Spleen (tissue), 11 donors: ENCODE measurements at regions not wholly inside any gene's neighbourhood (a gene's known extent, or its start where the extent isn't known, plus 50 kb on each side); places are given as distances from the start of the nearest gene placed in this dataset.

Experiments used
- DNase-seq: peaks from one replicate; pipeline ENCODE4 v3.0.0-alpha.2; 2020
- H3K27ac ChIP-seq, 8 donors: fragments of 200-600 bp; sonication (generic) in 7 of 8; 1 replicate in 4 of 8; 2 replicates in 4 of 8; pipeline versions ENCODE4 v1.5.0 to v1.8.0; 2016 to 2021; ENCODE audit warnings: inconsistent platforms in 4 of 8, mild to moderate bottlenecking in 4 of 8, moderate library complexity in 1 of 8
- H3K27me3 ChIP-seq, 7 donors: fragments of 200-600 bp; sonication (generic) in 6 of 7; replicated peaks in 1 of 7; 1 replicate in 4 of 7; 2 replicates in 3 of 7; pipeline versions ENCODE4 v1.5.0 to v1.8.0; 2016 to 2021; ENCODE audit warnings: inconsistent platforms in 3 of 7, mild to moderate bottlenecking in 1 of 7
- H3K36me3 ChIP-seq, 6 donors: fragments of 200-600 bp; sonication (generic) in 5 of 6; 1 replicate in 4 of 6; 2 replicates in 2 of 6; pipeline versions ENCODE4 v1.5.0 to v1.8.0; 2016 to 2021; ENCODE audit warnings: inconsistent platforms in 2 of 6
- H3K4me1 ChIP-seq, 6 donors: fragments of 200-600 bp; sonication (generic) in 5 of 6; 1 replicate in 3 of 6; 2 replicates in 3 of 6; pipeline versions ENCODE4 v1.5.0 to v1.8.0; 2016 to 2021; ENCODE audit warnings: inconsistent platforms in 3 of 6
- H3K4me3 ChIP-seq, 8 donors: fragments of 200-600 bp; sonication (generic) in 7 of 8; 1 replicate in 4 of 8; 2 replicates in 4 of 8; pipeline versions ENCODE4 v1.5.0 to v1.8.0; 2016 to 2021; ENCODE audit warnings: inconsistent platforms in 4 of 8, mild to moderate bottlenecking in 4 of 8, moderate library complexity in 2 of 8
- H3K9me3 ChIP-seq, 8 donors: fragments of 200-600 bp; sonication (generic) in 7 of 8; 1 replicate in 4 of 8; 2 replicates in 4 of 8; pipeline versions ENCODE4 v1.5.0 to v1.8.0; 2016 to 2021; ENCODE audit warnings: inconsistent platforms in 4 of 8
- POLR2A ChIP-seq, 3 donors: fragments of 450-650 bp; IDR thresholded peaks; one replicate each; pipeline ENCODE4 v1.5.1; 2017; ENCODE audit warnings: antibody characterized with exemption in 3 of 3, mild to moderate bottlenecking in 1 of 3
- POLR2AphosphoS5 ChIP-seq, 3 donors: sonication (generic); formaldehyde crosslinking; IDR thresholded peaks; one replicate each; pipeline ENCODE4 v1.5.1; 2017; ENCODE audit warnings: antibody characterized with exemption in 3 of 3
- WGBS, 5 donors: extraction: QIAGEN DNeasy Blood & Tissue Kit in 3 of 5; methylation state at CpG; one replicate each; pipeline versions ENCODE4 v1.1.5 to v1.1.7; 2013 to 2018; 5-methylcytosine and 5-hydroxymethylcytosine counted together
- intact Hi-C: fragments of 100-400 bp; cut with DNase I; formaldehyde crosslinking; loops from one replicate; pipeline ENCODE4 v1.15.0; 2023; ENCODE audit warnings: low total_unique reads
- TF ChIP-seq, protein P1 (sequence below), 11 experiments: fragments of 200-600 bp in 7 of 11; fragments of 450-650 bp in 4 of 11; sonication (generic) in 4 of 11; IDR thresholded peaks in 8 of 11; conservative IDR thresholded peaks in 3 of 11; 1 replicate in 7 of 11; 2 replicates in 4 of 11; pipeline versions ENCODE4 v1.4.0 to v1.8.0; 2016 to 2021; ENCODE audit warnings: antibody characterized with exemption in 11 of 11, inconsistent platforms in 4 of 11, mild to moderate bottlenecking in 1 of 11
- donor health status: healthy with polysubstance abuse.
- donor health status: DM: no; HTN: no; CAD: no; lungs with moderate emphysema.
- donor health status: DM: no; HTN: no; CAD: no.
- donor health status: Bipolar disorder and iron deficiency.
- donor health status: healthy.
- donor health status: DM: no; HTN: no; CAD: no.
- donor health status: DM: yes; HTN: yes; CAD: no.

DNA sequence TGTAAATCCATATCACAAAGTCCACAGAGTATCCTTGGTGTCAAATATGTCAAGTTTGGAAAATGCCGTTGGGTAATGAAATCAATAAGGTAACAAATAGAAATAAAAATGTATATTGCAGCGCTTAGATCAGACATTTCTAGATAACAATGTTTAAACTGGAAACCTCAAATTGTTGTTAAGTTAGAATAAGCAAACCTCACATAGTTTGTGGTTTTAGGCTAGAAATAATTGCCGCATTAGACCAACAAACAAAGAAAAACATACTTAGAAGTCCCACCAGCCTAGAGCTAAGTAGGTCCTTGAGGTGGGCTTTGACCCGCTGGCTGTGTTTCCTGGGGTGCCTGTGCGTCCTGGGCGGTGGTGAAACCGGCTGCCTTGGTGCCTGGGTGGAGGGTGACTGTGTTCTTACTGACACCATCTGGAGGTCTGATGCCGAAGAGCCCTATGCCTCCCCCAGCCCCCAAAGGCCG, 71.4 kb downstream of the DACT2 start:
- H3K36me3 ChIP-seq = no peaks in the 10 kb centered on the region
- H3K9me3 ChIP-seq = no peaks in the 10 kb centered on the region
- no peak for DNase-seq
- no peak overlapping the region for H3K4me3 ChIP-seq
- 79 to 91% (median 86%) methylated on average over 9 of the region's 9 CpGs for WGBS, 5 donors
- H3K27me3 ChIP-seq = no peaks in the 10 kb centered on the region
- peaks cover 0 to 6% (median 0%) of the 10 kb centered on the region in 6 donors for H3K4me1 ChIP-seq
- intact Hi-C loops = no loop called here
- TF ChIP-seq POLR2A (IDR thresholded peaks at IDR 0.05) (no peak), POLR2AphosphoS5 (IDR thresholded peaks at IDR 0.05) (no peak)
- TF ChIP-seq, protein P1, sequence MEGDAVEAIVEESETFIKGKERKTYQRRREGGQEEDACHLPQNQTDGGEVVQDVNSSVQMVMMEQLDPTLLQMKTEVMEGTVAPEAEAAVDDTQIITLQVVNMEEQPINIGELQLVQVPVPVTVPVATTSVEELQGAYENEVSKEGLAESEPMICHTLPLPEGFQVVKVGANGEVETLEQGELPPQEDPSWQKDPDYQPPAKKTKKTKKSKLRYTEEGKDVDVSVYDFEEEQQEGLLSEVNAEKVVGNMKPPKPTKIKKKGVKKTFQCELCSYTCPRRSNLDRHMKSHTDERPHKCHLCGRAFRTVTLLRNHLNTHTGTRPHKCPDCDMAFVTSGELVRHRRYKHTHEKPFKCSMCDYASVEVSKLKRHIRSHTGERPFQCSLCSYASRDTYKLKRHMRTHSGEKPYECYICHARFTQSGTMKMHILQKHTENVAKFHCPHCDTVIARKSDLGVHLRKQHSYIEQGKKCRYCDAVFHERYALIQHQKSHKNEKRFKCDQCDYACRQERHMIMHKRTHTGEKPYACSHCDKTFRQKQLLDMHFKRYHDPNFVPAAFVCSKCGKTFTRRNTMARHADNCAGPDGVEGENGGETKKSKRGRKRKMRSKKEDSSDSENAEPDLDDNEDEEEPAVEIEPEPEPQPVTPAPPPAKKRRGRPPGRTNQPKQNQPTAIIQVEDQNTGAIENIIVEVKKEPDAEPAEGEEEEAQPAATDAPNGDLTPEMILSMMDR (IDR thresholded peaks at IDR 0.05 in 8 of 11, conservative IDR thresholded peaks at IDR 0.05 in 3 of 11) = no peak
- no peak overlapping the region for H3K27ac ChIP-seq

DNA sequence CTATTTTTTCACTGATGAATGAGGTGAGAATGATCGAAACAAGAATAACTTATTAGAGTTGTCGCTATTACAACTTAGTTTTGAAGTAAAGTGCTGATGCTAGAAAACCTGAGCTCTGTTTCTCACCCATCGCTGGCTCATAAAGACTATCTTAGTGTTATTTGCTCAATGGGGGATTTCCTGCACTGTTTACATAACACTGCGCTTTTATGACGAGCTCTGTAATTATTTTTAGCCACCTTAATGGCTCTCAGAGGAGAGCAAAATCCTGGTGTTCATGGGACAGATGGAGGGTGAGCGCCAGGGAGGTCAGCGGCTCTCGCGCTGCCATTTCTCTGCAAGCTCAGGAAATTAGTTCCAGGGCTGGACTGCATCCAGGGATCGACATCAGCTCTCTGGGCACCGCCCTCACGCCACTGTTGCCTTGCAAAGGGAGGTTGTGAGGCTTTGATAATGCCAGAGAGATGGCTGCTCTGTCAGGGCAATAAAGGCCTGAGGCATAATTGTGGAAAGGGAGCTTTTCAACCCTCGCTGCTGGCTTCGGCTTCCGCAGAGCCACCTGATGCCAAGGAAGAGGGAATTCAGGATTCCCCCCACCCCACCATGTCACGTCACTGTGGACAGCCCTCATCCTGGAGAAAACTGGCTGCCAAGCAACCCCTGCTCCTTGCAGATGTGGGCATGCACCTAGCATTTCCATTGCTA, 72.0 kb downstream of the DACT2 start:
- Histone ChIP-seq H3K9me3 (no peaks in the 10 kb centered on the region), H3K4me1 (peaks cover 0 to 6% (median 0%) of the 10 kb centered on the region in 6 donors), H3K27me3 (no peaks in the 10 kb centered on the region), H3K4me3 (no peak overlapping the region), H3K27ac (no peak overlapping the region), H3K36me3 (no peaks in the 10 kb centered on the region)
- intact Hi-C loops = no loop called here
- no peak for TF ChIP-seq POLR2AphosphoS5 (IDR thresholded peaks at IDR 0.05)
- TF ChIP-seq, protein P1 (IDR thresholded peaks at IDR 0.05 in 8 of 11, conservative IDR thresholded peaks at IDR 0.05 in 3 of 11) = no peak
- TF ChIP-seq POLR2A (IDR thresholded peaks at IDR 0.05) = no peak
- no peak for DNase-seq
- WGBS, 5 donors = 49 to 81% (median 61%) methylated on average over 15 to 16 of the region's 16 CpGs

DNA sequence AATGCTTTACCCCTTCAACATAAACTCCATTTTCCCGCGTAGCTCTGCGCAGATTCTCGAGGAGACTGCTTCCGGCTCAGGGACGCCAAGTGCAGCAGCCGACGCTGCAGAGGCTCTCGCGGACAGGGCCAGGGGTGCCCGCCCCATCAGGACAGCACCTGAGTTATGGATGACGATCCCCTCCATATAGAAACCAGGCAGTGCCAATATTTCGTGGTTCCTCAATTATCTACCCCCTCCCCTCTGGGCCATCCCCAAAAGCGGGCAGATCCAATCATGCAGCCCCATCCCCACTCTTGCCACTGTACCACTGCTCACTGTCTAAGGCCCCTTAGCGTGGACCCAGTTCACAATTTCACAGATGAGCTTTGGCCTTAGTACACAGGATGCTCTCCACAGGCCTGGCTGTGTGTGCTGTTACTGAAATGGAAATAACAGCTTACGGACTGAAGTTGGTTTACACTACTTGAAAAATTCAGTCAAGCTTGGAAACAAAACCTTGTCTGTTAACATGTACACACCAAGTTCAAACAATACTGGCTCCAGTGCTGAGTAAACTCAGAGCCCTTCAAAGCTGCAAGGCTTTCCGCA, 74.5 kb downstream of the DACT2 start:
- intact Hi-C loops = no loop called here
- 92 to 95% (median 92%) methylated on average over 17 of the region's 17 CpGs for WGBS, 5 donors
- H3K4me3 ChIP-seq = no peak overlapping the region
- no peak overlapping the region for H3K27ac ChIP-seq
- no peak for DNase-seq
- TF ChIP-seq, protein P1 (IDR thresholded peaks at IDR 0.05 in 8 of 11, conservative IDR thresholded peaks at IDR 0.05 in 3 of 11) = no peak
- TF ChIP-seq POLR2A (IDR thresholded peaks at IDR 0.05) (no peak), POLR2AphosphoS5 (IDR thresholded peaks at IDR 0.05) (no peak)
- H3K36me3 ChIP-seq = no peaks in the 10 kb centered on the region
- peaks cover 0 to 6% (median 0%) of the 10 kb centered on the region in 6 donors for H3K4me1 ChIP-seq
- H3K9me3 ChIP-seq = no peaks in the 10 kb centered on the region
- H3K27me3 ChIP-seq = no peaks in the 10 kb centered on the region

DNA sequence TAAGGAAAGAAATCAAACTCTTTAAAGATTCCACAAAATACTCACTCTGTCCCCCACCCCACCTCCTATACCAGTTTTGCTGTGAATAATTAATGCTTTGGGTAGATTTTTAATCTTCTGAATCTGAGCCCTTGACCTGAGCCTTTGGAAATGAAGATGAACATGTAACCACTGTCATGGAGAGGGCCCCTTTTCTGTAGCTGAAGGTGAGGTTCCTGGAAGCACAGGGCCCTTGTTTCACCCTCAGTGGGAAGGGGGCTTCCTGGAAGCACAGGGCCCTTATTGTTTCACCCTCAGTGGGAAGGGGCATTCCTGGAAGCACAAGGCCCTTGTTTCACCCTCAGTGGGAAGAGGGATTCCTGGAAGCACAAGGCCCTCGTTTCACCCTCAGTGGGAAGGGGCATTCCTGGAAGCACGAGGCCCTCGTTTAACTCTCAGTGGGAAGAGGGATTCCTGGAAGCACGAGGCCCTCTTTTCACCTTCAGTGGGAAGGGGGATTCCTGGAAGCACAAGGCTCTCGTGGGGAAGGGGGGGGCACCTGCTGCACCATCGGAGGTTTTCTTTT, 75.7 kb downstream of the DACT2 start:
- Histone ChIP-seq H3K36me3 (no peaks in the 10 kb centered on the region), H3K27me3 (peaks cover 0 to 3% (median 0%) of the 10 kb centered on the region in 7 donors), H3K27ac (no peak overlapping the region), H3K4me3 (peak overlapping the region in 1 of 8 donors; percentile 1), H3K9me3 (no peaks in the 10 kb centered on the region), H3K4me1 (peaks cover 0 to 6% (median 0%) of the 10 kb centered on the region in 6 donors)
- no peak for DNase-seq
- TF ChIP-seq POLR2AphosphoS5 (IDR thresholded peaks at IDR 0.05) (no peak), POLR2A (IDR thresholded peaks at IDR 0.05) (no peak)
- TF ChIP-seq, protein P1 (IDR thresholded peaks at IDR 0.05 in 8 of 11, conservative IDR thresholded peaks at IDR 0.05 in 3 of 11) = no peak
- intact Hi-C loops = no loop called here
- 42 to 74% (median 66%) methylated on average over 5 to 6 of the region's 6 CpGs for WGBS, 5 donors
